ENCODE measurements at regions not wholly inside any gene's neighbourhood (a gene's known extent, or its start where the extent isn't known, plus 50 kb on each side); places are given as distances from the start of the nearest gene placed in this dataset.

DNA sequence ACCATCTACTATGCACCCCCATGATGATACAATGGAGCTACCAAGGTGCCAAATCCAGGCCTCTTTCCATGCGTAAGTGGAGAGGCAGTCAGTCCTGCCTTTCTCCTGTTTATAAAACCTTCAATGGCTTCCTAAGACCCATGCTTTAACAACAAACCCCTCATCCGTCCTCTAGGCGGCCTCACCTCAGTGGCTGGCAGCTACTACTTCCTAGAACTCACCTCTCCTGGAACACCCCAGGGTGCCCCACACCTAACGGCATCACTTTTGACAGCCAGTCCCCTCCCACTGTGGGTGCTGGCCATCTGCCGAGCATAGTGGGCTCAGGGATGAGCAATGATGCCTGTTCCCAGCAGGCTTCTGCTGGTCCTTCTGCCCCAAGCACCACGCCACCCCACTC lies 80.0 kb upstream of the TAB2 start:
- no peak overlapping the region for H2AFZ ChIP-seq (ENCODE audit: low read depth, low read length, severe bottlenecking)
- no peaks in the 10 kb centered on the region for H3K27me3 ChIP-seq (ENCODE audit: low read length)
- no peaks in the 10 kb centered on the region for H3K9me3 ChIP-seq (ENCODE audit: insufficient read depth, low read length)
- no peaks in the 10 kb centered on the region for H4K20me1 ChIP-seq (ENCODE audit: low read depth, low read length)
- H3K4me2 ChIP-seq (ENCODE audit: low read depth, low read length, poor library complexity, severe bottlenecking): no peak overlapping the region
- H3K4me3 ChIP-seq (ENCODE audit: insufficient read depth, low read length, poor library complexity, severe bottlenecking): no peak overlapping the region
- no peaks in the 10 kb centered on the region for H3K36me3 ChIP-seq (ENCODE audit: low read length)
- H3K9ac ChIP-seq (ENCODE audit: low read length): no peak overlapping the region
- H3K27ac ChIP-seq (ENCODE audit: low read depth, low read length): no peak overlapping the region
- H3K79me2 ChIP-seq (ENCODE audit: insufficient read depth, low read length): no peaks in the 10 kb centered on the region
- no peaks in the 10 kb centered on the region for H3K9me2 ChIP-seq (replicated peaks; ENCODE audit: insufficient read depth, low read length)
- TF ChIP-seq, protein P1, sequence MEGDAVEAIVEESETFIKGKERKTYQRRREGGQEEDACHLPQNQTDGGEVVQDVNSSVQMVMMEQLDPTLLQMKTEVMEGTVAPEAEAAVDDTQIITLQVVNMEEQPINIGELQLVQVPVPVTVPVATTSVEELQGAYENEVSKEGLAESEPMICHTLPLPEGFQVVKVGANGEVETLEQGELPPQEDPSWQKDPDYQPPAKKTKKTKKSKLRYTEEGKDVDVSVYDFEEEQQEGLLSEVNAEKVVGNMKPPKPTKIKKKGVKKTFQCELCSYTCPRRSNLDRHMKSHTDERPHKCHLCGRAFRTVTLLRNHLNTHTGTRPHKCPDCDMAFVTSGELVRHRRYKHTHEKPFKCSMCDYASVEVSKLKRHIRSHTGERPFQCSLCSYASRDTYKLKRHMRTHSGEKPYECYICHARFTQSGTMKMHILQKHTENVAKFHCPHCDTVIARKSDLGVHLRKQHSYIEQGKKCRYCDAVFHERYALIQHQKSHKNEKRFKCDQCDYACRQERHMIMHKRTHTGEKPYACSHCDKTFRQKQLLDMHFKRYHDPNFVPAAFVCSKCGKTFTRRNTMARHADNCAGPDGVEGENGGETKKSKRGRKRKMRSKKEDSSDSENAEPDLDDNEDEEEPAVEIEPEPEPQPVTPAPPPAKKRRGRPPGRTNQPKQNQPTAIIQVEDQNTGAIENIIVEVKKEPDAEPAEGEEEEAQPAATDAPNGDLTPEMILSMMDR (IDR thresholded peaks at IDR 0.05; ENCODE audit: insufficient read depth, low read length, poor library complexity, severe bottlenecking): no peak
- TF ChIP-seq EZH2phosphoT487 (conservative IDR thresholded peaks at IDR 0.05; ENCODE audit: low read length): no peak
- no peaks in the 10 kb centered on the region for H3F3A ChIP-seq (ENCODE audit: insufficient read depth)

- H3K9me3 ChIP-seq (ENCODE audit: insufficient read depth, low read length): no peaks in the 10 kb centered on the region
- H3K36me3 ChIP-seq (ENCODE audit: low read length): no peaks in the 10 kb centered on the region
- no peaks in the 10 kb centered on the region for H3K79me2 ChIP-seq (ENCODE audit: insufficient read depth, low read length)
- H3K4me3 ChIP-seq (ENCODE audit: insufficient read depth, low read length, poor library complexity, severe bottlenecking): no peak overlapping the region
- no peak overlapping the region for H2AFZ ChIP-seq (ENCODE audit: low read depth, low read length, severe bottlenecking)
- H3K27me3 ChIP-seq (ENCODE audit: low read length): no peaks in the 10 kb centered on the region
- no peak overlapping the region for H3K9ac ChIP-seq (ENCODE audit: low read length)
- TF ChIP-seq, protein P1 (IDR thresholded peaks at IDR 0.05; ENCODE audit: insufficient read depth, low read length, poor library complexity, severe bottlenecking): no peak
- TF ChIP-seq EZH2phosphoT487 (conservative IDR thresholded peaks at IDR 0.05; ENCODE audit: low read length): no peak
- no peaks in the 10 kb centered on the region for H3F3A ChIP-seq (ENCODE audit: insufficient read depth)
- no peak overlapping the region for H3K4me2 ChIP-seq (ENCODE audit: low read depth, low read length, poor library complexity, severe bottlenecking)
- H4K20me1 ChIP-seq (ENCODE audit: low read depth, low read length): no peaks in the 10 kb centered on the region
- no peak overlapping the region for H3K27ac ChIP-seq (ENCODE audit: low read depth, low read length)
- no peaks in the 10 kb centered on the region for H3K9me2 ChIP-seq (replicated peaks; ENCODE audit: insufficient read depth, low read length)
These were observed 77.8 kb upstream of the TAB2 start for GRCh38 chr6:149239573-149240209.

DNA sequence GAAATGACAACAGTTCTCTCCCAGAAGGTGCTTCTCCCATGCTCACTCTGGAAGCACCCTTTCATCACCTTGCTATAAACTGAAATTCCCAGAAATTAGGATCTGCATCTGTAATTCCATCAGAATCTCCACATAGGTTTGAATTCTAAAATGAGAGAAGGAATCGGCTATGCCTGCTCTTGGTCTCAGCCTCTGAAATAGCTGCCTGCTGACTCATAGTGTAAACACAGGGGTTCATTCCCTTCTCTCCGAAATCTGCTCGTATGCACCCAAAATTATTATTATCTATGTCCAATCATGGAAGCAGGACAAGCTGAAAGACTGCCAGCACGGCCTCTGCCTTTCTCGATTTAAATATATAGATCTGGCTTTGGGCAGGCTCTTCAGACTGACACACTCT lies 74.6 kb upstream of the TAB2 start:
- no peaks in the 10 kb centered on the region for H3K79me2 ChIP-seq (ENCODE audit: insufficient read depth, low read length)
- no peaks in the 10 kb centered on the region for H4K20me1 ChIP-seq (ENCODE audit: low read depth, low read length)
- no peak overlapping the region for H3K4me2 ChIP-seq (ENCODE audit: low read depth, low read length, poor library complexity, severe bottlenecking)
- no peaks in the 10 kb centered on the region for H3K9me2 ChIP-seq (replicated peaks; ENCODE audit: insufficient read depth, low read length)
- no peak overlapping the region for H3K4me3 ChIP-seq (ENCODE audit: insufficient read depth, low read length, poor library complexity, severe bottlenecking)
- H3K27me3 ChIP-seq (ENCODE audit: low read length): no peaks in the 10 kb centered on the region
- H3K27ac ChIP-seq (ENCODE audit: low read depth, low read length): no peak overlapping the region
- TF ChIP-seq, protein P1 (IDR thresholded peaks at IDR 0.05; ENCODE audit: insufficient read depth, low read length, poor library complexity, severe bottlenecking): no peak
- no peak for TF ChIP-seq EZH2phosphoT487 (conservative IDR thresholded peaks at IDR 0.05; ENCODE audit: low read length)
- H3F3A ChIP-seq (ENCODE audit: insufficient read depth): no peaks in the 10 kb centered on the region
- H2AFZ ChIP-seq (ENCODE audit: low read depth, low read length, severe bottlenecking): no peak overlapping the region
- H3K9me3 ChIP-seq (ENCODE audit: insufficient read depth, low read length): no peaks in the 10 kb centered on the region
- H3K9ac ChIP-seq (ENCODE audit: low read length): no peak overlapping the region
- no peaks in the 10 kb centered on the region for H3K36me3 ChIP-seq (ENCODE audit: low read length)

Measured in SU-DHL-6 (cell line).